ENCODE measurements at regions not wholly inside any gene's neighbourhood (a gene's known extent, or its start where the extent isn't known, plus 50 kb on each side); places are given as distances from the start of the nearest gene placed in this dataset.

DNA sequence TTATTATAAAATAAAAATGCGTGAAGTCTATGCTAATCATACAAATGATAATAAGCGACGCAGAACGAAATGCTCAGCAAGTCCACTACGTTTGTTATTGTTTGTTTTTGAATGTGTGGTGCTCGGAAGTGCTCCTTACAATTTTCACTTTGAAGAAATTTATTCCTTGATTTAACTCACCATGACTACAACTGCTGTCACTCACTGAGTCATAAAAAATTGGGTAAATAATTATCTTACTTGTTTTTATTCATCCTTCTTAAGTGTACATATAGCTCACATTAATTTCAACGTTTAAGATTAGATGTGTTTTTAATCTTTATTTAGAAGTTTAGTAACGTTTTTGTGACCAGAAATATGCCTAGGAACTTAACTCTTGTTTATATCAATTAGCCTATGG is 66.7 kb upstream of the NANOGP8 start:
- Histone ChIP-seq H3K4me1 (ENCODE audit: insufficient read depth, low read length, severe bottlenecking) (no peaks in the 10 kb centered on the region), H3F3A (ENCODE audit: insufficient read depth, low read length) (no peaks in the 10 kb centered on the region), H3K4me3 (ENCODE audit: low read depth, low read length, poor library complexity, severe bottlenecking) (no peak overlapping the region), H2AFZ (ENCODE audit: low read length) (no peak overlapping the region), H3K27me3 (ENCODE audit: insufficient read depth, low read length) (no peaks in the 10 kb centered on the region), H3K9ac (ENCODE audit: low read length) (no peak overlapping the region), H3K9me3 (ENCODE audit: low read length) (no peaks in the 10 kb centered on the region), H3K27ac (ENCODE audit: low read depth, low read length, poor library complexity, severe bottlenecking) (no peak overlapping the region), H3K79me2 (ENCODE audit: insufficient read depth, low read length) (no peaks in the 10 kb centered on the region), H3K4me2 (ENCODE audit: low read length) (no peak overlapping the region), H3K36me3 (ENCODE audit: insufficient read depth, low read length) (no peaks in the 10 kb centered on the region), H4K20me1 (ENCODE audit: insufficient read depth, low read length) (no peaks in the 10 kb centered on the region), H3K9me2 (ENCODE audit: low read depth, low read length) (no peaks in the 10 kb centered on the region)
- no peak for TF ChIP-seq EZH2 (IDR thresholded peaks at IDR 0.05; ENCODE audit: borderline replicate concordance, low read length)
- TF ChIP-seq, protein P1, sequence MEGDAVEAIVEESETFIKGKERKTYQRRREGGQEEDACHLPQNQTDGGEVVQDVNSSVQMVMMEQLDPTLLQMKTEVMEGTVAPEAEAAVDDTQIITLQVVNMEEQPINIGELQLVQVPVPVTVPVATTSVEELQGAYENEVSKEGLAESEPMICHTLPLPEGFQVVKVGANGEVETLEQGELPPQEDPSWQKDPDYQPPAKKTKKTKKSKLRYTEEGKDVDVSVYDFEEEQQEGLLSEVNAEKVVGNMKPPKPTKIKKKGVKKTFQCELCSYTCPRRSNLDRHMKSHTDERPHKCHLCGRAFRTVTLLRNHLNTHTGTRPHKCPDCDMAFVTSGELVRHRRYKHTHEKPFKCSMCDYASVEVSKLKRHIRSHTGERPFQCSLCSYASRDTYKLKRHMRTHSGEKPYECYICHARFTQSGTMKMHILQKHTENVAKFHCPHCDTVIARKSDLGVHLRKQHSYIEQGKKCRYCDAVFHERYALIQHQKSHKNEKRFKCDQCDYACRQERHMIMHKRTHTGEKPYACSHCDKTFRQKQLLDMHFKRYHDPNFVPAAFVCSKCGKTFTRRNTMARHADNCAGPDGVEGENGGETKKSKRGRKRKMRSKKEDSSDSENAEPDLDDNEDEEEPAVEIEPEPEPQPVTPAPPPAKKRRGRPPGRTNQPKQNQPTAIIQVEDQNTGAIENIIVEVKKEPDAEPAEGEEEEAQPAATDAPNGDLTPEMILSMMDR (IDR thresholded peaks at IDR 0.05; ENCODE audit: low read length), result no peak

DNA sequence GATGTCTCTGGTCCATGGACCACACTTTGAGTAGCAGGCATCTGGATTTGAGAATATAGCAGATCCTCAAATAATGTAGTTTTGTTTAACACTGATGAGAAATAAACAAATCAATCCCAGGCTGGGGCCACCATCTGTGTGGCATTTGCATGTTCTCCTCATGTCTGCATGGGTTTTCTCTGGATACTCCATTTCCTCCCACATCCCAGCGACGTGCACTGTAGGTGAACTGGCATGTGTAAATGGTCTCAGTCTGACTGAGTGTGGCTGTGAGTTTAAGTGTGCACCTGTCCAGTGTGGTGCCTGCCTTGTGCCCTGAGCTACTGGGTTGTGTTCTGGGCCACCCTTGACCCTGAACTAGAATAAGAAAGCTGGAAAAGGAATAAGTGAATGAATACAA is 66.3 kb upstream of the NANOGP8 start:
- Histone ChIP-seq H3K4me3 (ENCODE audit: low read depth, low read length, poor library complexity, severe bottlenecking) (no peak overlapping the region), H3K36me3 (ENCODE audit: insufficient read depth, low read length) (no peaks in the 10 kb centered on the region), H2AFZ (ENCODE audit: low read length) (no peak overlapping the region), H3K9me2 (ENCODE audit: low read depth, low read length) (no peaks in the 10 kb centered on the region), H3K79me2 (ENCODE audit: insufficient read depth, low read length) (no peaks in the 10 kb centered on the region), H3K27me3 (ENCODE audit: insufficient read depth, low read length) (no peaks in the 10 kb centered on the region), H3K27ac (ENCODE audit: low read depth, low read length, poor library complexity, severe bottlenecking) (no peak overlapping the region), H3K4me2 (ENCODE audit: low read length) (no peak overlapping the region), H3K9me3 (ENCODE audit: low read length) (no peaks in the 10 kb centered on the region), H3K9ac (ENCODE audit: low read length) (no peak overlapping the region), H4K20me1 (ENCODE audit: insufficient read depth, low read length) (no peaks in the 10 kb centered on the region), H3K4me1 (ENCODE audit: insufficient read depth, low read length, severe bottlenecking) (no peaks in the 10 kb centered on the region), H3F3A (ENCODE audit: insufficient read depth, low read length) (no peaks in the 10 kb centered on the region)
- TF ChIP-seq EZH2 (IDR thresholded peaks at IDR 0.05; ENCODE audit: borderline replicate concordance, low read length), result no peak

DNA sequence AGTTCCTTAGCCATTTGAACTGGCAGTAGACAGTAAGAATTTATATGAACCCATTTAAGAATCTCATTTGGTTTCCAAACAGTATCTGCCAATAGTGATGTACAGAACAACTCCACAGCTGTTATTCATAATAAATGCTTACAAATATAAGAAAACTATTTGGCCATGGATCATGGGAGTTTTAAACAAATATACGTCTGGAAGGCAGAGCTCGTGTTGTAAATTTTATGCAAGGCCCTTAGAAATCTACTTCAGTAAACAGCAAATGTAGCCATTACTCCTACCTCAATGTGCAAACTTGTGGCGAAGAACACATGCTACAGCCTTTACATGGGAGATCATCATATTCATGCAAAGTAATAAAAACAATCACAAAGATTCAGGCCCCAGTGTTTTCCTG is 65.3 kb upstream of the NANOGP8 start:
- no peaks in the 10 kb centered on the region for H3K4me1 ChIP-seq (ENCODE audit: insufficient read depth, low read length, severe bottlenecking)
- no peaks in the 10 kb centered on the region for H3K79me2 ChIP-seq (ENCODE audit: insufficient read depth, low read length)
- H3K4me3 ChIP-seq (ENCODE audit: low read depth, low read length, poor library complexity, severe bottlenecking), result no peak overlapping the region
- TF ChIP-seq, protein P1 (IDR thresholded peaks at IDR 0.05; ENCODE audit: low read length), result no peak
- TF ChIP-seq EZH2 (IDR thresholded peaks at IDR 0.05; ENCODE audit: borderline replicate concordance, low read length), result no peak
- no peak overlapping the region for H2AFZ ChIP-seq (ENCODE audit: low read length)
- no peaks in the 10 kb centered on the region for H3K9me3 ChIP-seq (ENCODE audit: low read length)
- H3K9me2 ChIP-seq (ENCODE audit: low read depth, low read length), result no peaks in the 10 kb centered on the region
- no peaks in the 10 kb centered on the region for H4K20me1 ChIP-seq (ENCODE audit: insufficient read depth, low read length)
- H3K27me3 ChIP-seq (ENCODE audit: insufficient read depth, low read length), result no peaks in the 10 kb centered on the region
- no peaks in the 10 kb centered on the region for H3K36me3 ChIP-seq (ENCODE audit: insufficient read depth, low read length)
- H3F3A ChIP-seq (ENCODE audit: insufficient read depth, low read length), result no peaks in the 10 kb centered on the region
- H3K9ac ChIP-seq (ENCODE audit: low read length), result no peak overlapping the region
- H3K27ac ChIP-seq (ENCODE audit: low read depth, low read length, poor library complexity, severe bottlenecking), result no peak overlapping the region
- no peak overlapping the region for H3K4me2 ChIP-seq (ENCODE audit: low read length)

DNA sequence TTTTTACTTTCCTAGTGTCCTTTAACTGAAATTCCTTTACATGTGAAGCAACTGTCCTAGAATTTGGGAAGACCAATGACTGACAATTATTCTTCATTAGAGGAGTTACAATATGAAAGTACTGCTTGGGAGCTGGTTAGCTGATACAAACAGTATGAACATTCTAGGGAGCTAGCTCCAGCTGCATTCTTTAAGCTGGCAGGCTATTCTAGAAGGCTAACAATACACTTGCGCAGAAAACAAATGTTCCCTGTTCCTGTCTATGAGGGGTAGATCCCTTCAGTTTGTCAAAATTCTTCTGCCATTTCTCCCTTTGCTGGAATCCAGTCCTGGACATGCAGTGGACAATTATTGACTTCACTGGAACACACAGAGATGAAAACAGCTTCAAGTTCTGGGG is 60.2 kb upstream of the NANOGP8 start:
- no peaks in the 10 kb centered on the region for H3K79me2 ChIP-seq (ENCODE audit: insufficient read depth, low read length)
- H3K4me3 ChIP-seq (ENCODE audit: low read depth, low read length, poor library complexity, severe bottlenecking), result no peak overlapping the region
- no peaks in the 10 kb centered on the region for H3F3A ChIP-seq (ENCODE audit: insufficient read depth, low read length)
- H3K27ac ChIP-seq (ENCODE audit: low read depth, low read length, poor library complexity, severe bottlenecking), result no peak overlapping the region
- no peaks in the 10 kb centered on the region for H3K4me1 ChIP-seq (ENCODE audit: insufficient read depth, low read length, severe bottlenecking)
- no peak overlapping the region for H3K4me2 ChIP-seq (ENCODE audit: low read length)
- no peak overlapping the region for H3K9ac ChIP-seq (ENCODE audit: low read length)
- TF ChIP-seq, protein P1 (IDR thresholded peaks at IDR 0.05; ENCODE audit: low read length), result no peak
- no peak for TF ChIP-seq EZH2 (IDR thresholded peaks at IDR 0.05; ENCODE audit: borderline replicate concordance, low read length)
- H3K36me3 ChIP-seq (ENCODE audit: insufficient read depth, low read length), result no peaks in the 10 kb centered on the region
- no peaks in the 10 kb centered on the region for H3K9me3 ChIP-seq (ENCODE audit: low read length)
- H3K27me3 ChIP-seq (ENCODE audit: insufficient read depth, low read length), result no peaks in the 10 kb centered on the region
- no peaks in the 10 kb centered on the region for H4K20me1 ChIP-seq (ENCODE audit: insufficient read depth, low read length)
- no peak overlapping the region for H2AFZ ChIP-seq (ENCODE audit: low read length)
- no peaks in the 10 kb centered on the region for H3K9me2 ChIP-seq (ENCODE audit: low read depth, low read length)

Measured in OCI-LY1 (cell line).